HAP-1 (cell line): ENCODE measurements at regions not wholly inside any gene's neighbourhood (a gene's known extent, or its start where the extent isn't known, plus 50 kb on each side); places are given as distances from the start of the nearest gene placed in this dataset.

Source experiments
- DNase-seq, 2 experiments: peaks; one replicate each; pipeline ENCODE4 v3.0.0-alpha.2; 2016 to 2020; ENCODE audit warnings: low spot score in 2 of 2
- H3K27me3 ChIP-seq: fragments of 250-450 bp; sonication (Bioruptor Pico); 2 replicates; pipeline ENCODE4 v1.5.1; 2020; ENCODE audit warnings: low read depth, mild to moderate bottlenecking, moderate library complexity
- H3K36me3 ChIP-seq: fragments of 250-450 bp; sonication (Bioruptor Pico); replicated peaks from 2 replicates; pipeline ENCODE4 v1.5.1; 2020; ENCODE audit warnings: mild to moderate bottlenecking
- H3K4me1 ChIP-seq: fragments of 250-450 bp; sonication (Bioruptor Pico); 2 replicates; pipeline ENCODE4 v1.5.1; 2020; ENCODE audit warnings: mild to moderate bottlenecking
- H3K4me3 ChIP-seq: fragments of 250-450 bp; sonication (Bioruptor Pico); 2 replicates; pipeline ENCODE4 v1.5.1; 2020; ENCODE audit warnings: mild to moderate bottlenecking, moderate library complexity
- H3K9me3 ChIP-seq: fragments of 250-450 bp; sonication (Bioruptor Pico); 2 replicates; pipeline ENCODE4 v1.5.1; 2020; ENCODE audit warnings: mild to moderate bottlenecking, moderate library complexity
- in situ Hi-C: fragments of 300-500 bp; cut with MboI; formaldehyde crosslinking; loops from 3 replicates; pipeline ENCODE4 v1.14.3; 2020; ENCODE audit warnings: low sequenced_read_pairs, inconsistent platforms, mixed read lengths

- Histone ChIP-seq H3K4me1 (peaks cover 4% of the 10 kb centered on the region; the same call in 1 of the 2 replicates), H3K9me3 (peaks cover 4% of the 10 kb centered on the region; the same call in 1 of the 2 replicates), H3K36me3 (no peaks in the 10 kb centered on the region), H3K27me3 (no peaks in the 10 kb centered on the region), H3K4me3 (no peak overlapping the region)
- no peak for DNase-seq
- in situ Hi-C loops: no loop called here
These were observed 184.1 kb downstream of the FLRT2 start for GRCh38 chr14:85714069-85714468.

GRCh38 chr14:85711620-85712019, 181.7 kb downstream of the FLRT2 start:
- DNase-seq: no peak
- no peaks in the 10 kb centered on the region for H3K36me3 ChIP-seq
- in situ Hi-C loops: no loop called here
- peaks cover 4% of the 10 kb centered on the region; the same call in 1 of the 2 replicates for H3K4me1 ChIP-seq
- no peaks in the 10 kb centered on the region for H3K9me3 ChIP-seq
- H3K27me3 ChIP-seq: no peaks in the 10 kb centered on the region
- no peak overlapping the region for H3K4me3 ChIP-seq
